Liver (tissue), 8 donors: ENCODE measurements at regions not wholly inside any gene's neighbourhood (a gene's known extent, or its start where the extent isn't known, plus 50 kb on each side); places are given as distances from the start of the nearest gene placed in this dataset.

Source experiments
- DNase-seq: peaks from one replicate; pipeline ENCODE4 v3.0.0-alpha.2; 2017; ENCODE audit warnings: low spot score
- H3K27ac ChIP-seq, 2 donors: one replicate each; pipeline ENCODE4 v1.7.0; 2013; ENCODE audit warnings: inconsistent platforms in 2 of 2, low read length in 2 of 2, control low read depth in 1 of 2, low read depth in 1 of 2, mild to moderate bottlenecking in 1 of 2
- H3K27me3 ChIP-seq, 4 donors: one replicate each; pipeline versions ENCODE4 v1.6.1 to v1.7.0; 2013; ENCODE audit warnings: low read length in 3 of 4, inconsistent platforms in 1 of 4, mild to moderate bottlenecking in 1 of 4, moderate library complexity in 1 of 4; ENCODE audit not compliant: control insufficient read depth in 4 of 4, insufficient read depth in 4 of 4
- H3K36me3 ChIP-seq, 4 donors: one replicate each; pipeline versions ENCODE4 v1.6.1 to v1.7.0; 2013; ENCODE audit warnings: low read length in 3 of 4, mild to moderate bottlenecking in 3 of 4, low read depth in 1 of 4, moderate library complexity in 1 of 4; ENCODE audit not compliant: control insufficient read depth in 4 of 4, insufficient read depth in 3 of 4
- H3K4me1 ChIP-seq, 4 donors: one replicate each; pipeline versions ENCODE4 v1.6.1 to v1.7.0; 2013; ENCODE audit warnings: low read length in 3 of 4, mild to moderate bottlenecking in 3 of 4, moderate library complexity in 1 of 4; ENCODE audit not compliant: control insufficient read depth in 4 of 4, insufficient read depth in 4 of 4
- H3K4me3 ChIP-seq, 3 donors: one replicate each; pipeline versions ENCODE4 v1.6.1 to v1.7.0; 2013; ENCODE audit warnings: low read length in 3 of 3, control low read depth in 1 of 3, low read depth in 1 of 3, mild to moderate bottlenecking in 1 of 3
- H3K9ac ChIP-seq, 2 donors: one replicate each; pipeline ENCODE4 v1.7.0; 2013; ENCODE audit warnings: low read length in 2 of 2, mild to moderate bottlenecking in 2 of 2, moderate library complexity in 2 of 2, control low read depth in 1 of 2, low read depth in 1 of 2
- H3K9me3 ChIP-seq, 4 donors: one replicate each; pipeline versions ENCODE4 v1.6.1 to v1.7.0; 2013; ENCODE audit warnings: low read length in 3 of 4; ENCODE audit not compliant: control insufficient read depth in 4 of 4
- CTCF ChIP-seq: fragments of 150-350 bp; IDR thresholded peaks from 2 replicates; pipeline ENCODE4 v1.5.1; 2017; ENCODE audit warnings: improper control_type of control experiment, low read depth, low read length; ENCODE audit not compliant: missing input control
- EGR1 ChIP-seq, 2 donors: IDR thresholded peaks; 2 replicates each; pipeline ENCODE4 v1.6.1; 2016 to 2018; ENCODE audit warnings: antibody characterized with exemption in 2 of 2, low read depth in 2 of 2
- FOXA2 ChIP-seq: IDR thresholded peaks from 2 replicates; pipeline ENCODE4 v1.6.1; 2016; ENCODE audit warnings: antibody characterized with exemption
- HNF4A ChIP-seq, 2 donors: conservative IDR thresholded peaks; 2 replicates each; pipeline ENCODE4 v1.6.1; 2016; ENCODE audit warnings: antibody characterized with exemption in 2 of 2, mild to moderate bottlenecking in 2 of 2
- HNF4G ChIP-seq: IDR thresholded peaks from 2 replicates; pipeline ENCODE4 v1.6.1; 2016; ENCODE audit warnings: antibody characterized with exemption
- JUND ChIP-seq, 2 donors: IDR thresholded peaks; 2 replicates each; pipeline ENCODE4 v1.6.1; 2016; ENCODE audit warnings: antibody characterized with exemption in 2 of 2
- RAD21 ChIP-seq, 2 donors: IDR thresholded peaks; 2 replicates each; pipeline ENCODE4 v1.6.1; 2016; ENCODE audit warnings: antibody characterized with exemption in 2 of 2, mild to moderate bottlenecking in 2 of 2
- REST ChIP-seq: IDR thresholded peaks from 2 replicates; pipeline ENCODE4 v1.6.1; 2016; ENCODE audit warnings: antibody characterized with exemption, mild to moderate bottlenecking
- RXRA ChIP-seq, 2 donors: IDR thresholded peaks; 2 replicates each; pipeline ENCODE4 v1.6.1; 2017 to 2018; ENCODE audit warnings: antibody characterized with exemption in 2 of 2, mild to moderate bottlenecking in 1 of 2
- SP1 ChIP-seq: IDR thresholded peaks from 2 replicates; pipeline ENCODE4 v1.6.1; 2018; ENCODE audit warnings: antibody characterized with exemption, mild to moderate bottlenecking
- TAF1 ChIP-seq: conservative IDR thresholded peaks from 2 replicates; pipeline ENCODE4 v1.6.1; 2016; ENCODE audit warnings: antibody characterized with exemption, mild to moderate bottlenecking
- WGBS: extraction: QIAGEN DNeasy Blood & Tissue Kit; methylation state at CpG from one replicate; pipeline ENCODE4 v1.1.7; 2013; 5-methylcytosine and 5-hydroxymethylcytosine counted together
- TF ChIP-seq, protein P1 (sequence below): IDR thresholded peaks from 2 replicates; pipeline ENCODE4 v1.6.1; 2016; ENCODE audit warnings: antibody characterized with exemption
- TF ChIP-seq, protein P2 (sequence below): IDR thresholded peaks from 2 replicates; pipeline ENCODE4 v1.6.1; 2016; ENCODE audit warnings: antibody characterized with exemption
- donor health status: healthy.
- donor health status: healthy.
- donor health status: healthy.
- donor health status: healthy.
- donor health status: healthy.

GRCh38 chr2:59939236-59939635 lies 614.2 kb downstream of the BCL11A start (continued):
- TF ChIP-seq HNF4A (conservative IDR thresholded peaks at IDR 0.05) (no peak), RAD21 (IDR thresholded peaks at IDR 0.05) (no peak), EGR1 (IDR thresholded peaks at IDR 0.05; ENCODE audit: low read depth in 2 of 2) (no peak)
- TF ChIP-seq, protein P1, sequence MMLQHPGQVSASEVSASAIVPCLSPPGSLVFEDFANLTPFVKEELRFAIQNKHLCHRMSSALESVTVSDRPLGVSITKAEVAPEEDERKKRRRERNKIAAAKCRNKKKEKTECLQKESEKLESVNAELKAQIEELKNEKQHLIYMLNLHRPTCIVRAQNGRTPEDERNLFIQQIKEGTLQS: no peak
- TF ChIP-seq, protein P2, sequence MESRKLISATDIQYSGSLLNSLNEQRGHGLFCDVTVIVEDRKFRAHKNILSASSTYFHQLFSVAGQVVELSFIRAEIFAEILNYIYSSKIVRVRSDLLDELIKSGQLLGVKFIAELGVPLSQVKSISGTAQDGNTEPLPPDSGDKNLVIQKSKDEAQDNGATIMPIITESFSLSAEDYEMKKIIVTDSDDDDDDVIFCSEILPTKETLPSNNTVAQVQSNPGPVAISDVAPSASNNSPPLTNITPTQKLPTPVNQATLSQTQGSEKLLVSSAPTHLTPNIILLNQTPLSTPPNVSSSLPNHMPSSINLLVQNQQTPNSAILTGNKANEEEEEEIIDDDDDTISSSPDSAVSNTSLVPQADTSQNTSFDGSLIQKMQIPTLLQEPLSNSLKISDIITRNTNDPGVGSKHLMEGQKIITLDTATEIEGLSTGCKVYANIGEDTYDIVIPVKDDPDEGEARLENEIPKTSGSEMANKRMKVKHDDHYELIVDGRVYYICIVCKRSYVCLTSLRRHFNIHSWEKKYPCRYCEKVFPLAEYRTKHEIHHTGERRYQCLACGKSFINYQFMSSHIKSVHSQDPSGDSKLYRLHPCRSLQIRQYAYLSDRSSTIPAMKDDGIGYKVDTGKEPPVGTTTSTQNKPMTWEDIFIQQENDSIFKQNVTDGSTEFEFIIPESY: no peak

- Histone ChIP-seq H3K27me3 (no peaks in the 10 kb centered on the region), H3K4me3 (no peak overlapping the region), H3K27ac (no peak overlapping the region), H3K4me1 (no peaks in the 10 kb centered on the region), H3K9me3 (no peaks in the 10 kb centered on the region), H3K36me3 (no peaks in the 10 kb centered on the region), H3K9ac (no peak overlapping the region)
- TF ChIP-seq REST (no peak), RXRA (IDR thresholded peaks at IDR 0.05) (no peak), SP1 (no peak), FOXA2 (no peak), HNF4G (no peak), JUND (IDR thresholded peaks at IDR 0.05) (no peak), HNF4A (conservative IDR thresholded peaks at IDR 0.05) (no peak), CTCF (no peak), TAF1 (no peak)
- TF ChIP-seq, protein P2: no peak
- TF ChIP-seq, protein P1: no peak
- DNase-seq: no peak
- WGBS: 56% methylated on average over 2 of the region's 2 CpGs
These were observed 615.3 kb downstream of the BCL11A start for GRCh38 chr2:59938181-59938580.
